K562 (cell line): ENCODE measurements at regions not wholly inside any gene's neighbourhood (a gene's known extent, or its start where the extent isn't known, plus 50 kb on each side); places are given as distances from the start of the nearest gene placed in this dataset.

Experiments used
- ATAC-seq: fragments of 200-7000 bp; cut with Tn5 transposase; 3 replicates; pipeline ENCODE4 v1.9.1; 2020; ENCODE audit warnings: moderate library complexity
- BruUV-seq: library from RNA; stranded (reverse); fragments of 400-500 nt; replicated peaks from 2 replicates; lab custom pipeline; 2021; lab: Mats Ljungman, UMichigan
- CTCF ChIA-PET: fragments of 300-600 bp; formaldehyde crosslinking; extraction: SDS; loops from one replicate; lab custom pipeline; 2021; ENCODE audit warnings: low intra/inter-chr PET ratio; lab: Yijun Ruan, JAX
- POLR2A ChIA-PET: fragments of 300-600, 350-650 bp; sonication (Branson Sonifier 250); formaldehyde crosslinking; extraction: SDS; loops from one replicate; lab custom pipeline; 2021; ENCODE audit warnings: antibody characterized with exemption, inconsistent platforms; lab: Yijun Ruan, JAX
- DNase-seq, 4 experiments: peaks; one replicate each; pipeline versions ENCODE4 v3.0.0 to v3.0.0-alpha.2; 2011 to 2018; ENCODE audit warnings: low spot score in 3 of 4, mixed read lengths in 3 of 4; ENCODE audit errors: extremely low read depth in 1 of 4
- FAIRE-seq: peaks from 2 replicates; lab custom pipeline; 2011; peaks lifted over from hg19 to GRCh38; lab: Jason Lieb, UNC
- H2AFZ ChIP-seq: 2 replicates; pipeline ENCODE4 v1.6.0; 2011; ENCODE audit warnings: low read depth, low read length, control low read depth, inconsistent platforms
- H3K27ac ChIP-seq: fragments of 200-600 bp; 3 replicates; pipeline ENCODE4 v1.8.0; 2011; ENCODE audit warnings: low read depth, mild to moderate bottlenecking, control low read depth, inconsistent platforms, low read length, moderate library complexity, mixed read lengths; ENCODE audit errors: extremely low read depth
- H3K27me3 ChIP-seq, 2 experiments: fragments of 300-600 bp in 1 of 2; 2 replicates in 1 of 2; 3 replicates in 1 of 2; pipeline versions ENCODE4 v1.6.0 to v1.8.0; 2011; ENCODE audit warnings: inconsistent platforms in 2 of 2, low read length in 2 of 2, mild to moderate bottlenecking in 1 of 2, mixed read lengths in 1 of 2, moderate library complexity in 1 of 2; ENCODE audit not compliant: control insufficient read depth in 2 of 2, insufficient read depth in 2 of 2
- H3K36me3 ChIP-seq: fragments of 300-600 bp; 3 replicates; pipeline ENCODE4 v1.8.0; 2011; ENCODE audit warnings: mild to moderate bottlenecking, low read length, inconsistent platforms; ENCODE audit not compliant: control insufficient read depth, insufficient read depth
- H3K4me1 ChIP-seq, 2 experiments: fragments of 200-600 bp in 1 of 2; replicated peaks in 1 of 2; 2 replicates in 1 of 2; 3 replicates in 1 of 2; pipeline versions ENCODE4 v1.5.1 to v1.8.0; 2011; ENCODE audit warnings: inconsistent platforms in 2 of 2, low read length in 2 of 2, mild to moderate bottlenecking in 1 of 2, mixed read lengths in 1 of 2, moderate library complexity in 1 of 2; ENCODE audit not compliant: control insufficient read depth in 2 of 2, insufficient read depth in 2 of 2
- H3K4me2 ChIP-seq: 2 replicates; pipeline ENCODE4 v1.6.1; 2011; ENCODE audit warnings: low read length, control low read depth, inconsistent platforms, mixed read lengths; ENCODE audit not compliant: insufficient read depth
- H3K4me3 ChIP-seq: fragments of 200-600 bp; sonication (generic), shearing (Covaris generic); 2 replicates; pipeline ENCODE4 v1.5.1; 2016; ENCODE audit warnings: control low read depth, inconsistent platforms
- H3K79me2 ChIP-seq: fragments of 200-600 bp; 3 replicates; pipeline ENCODE4 v1.8.0; 2011; ENCODE audit warnings: low read length, inconsistent platforms; ENCODE audit not compliant: control insufficient read depth, insufficient read depth
- H3K9ac ChIP-seq, 2 experiments: 2 replicates each; pipeline versions ENCODE4 v1.6.0 to v1.6.1; 2011; ENCODE audit warnings: low read depth in 2 of 2, low read length in 2 of 2, control low read depth in 1 of 2, inconsistent platforms in 1 of 2, mild to moderate bottlenecking in 1 of 2, mixed read lengths in 1 of 2; ENCODE audit not compliant: insufficient read depth in 1 of 2
- H3K9me1 ChIP-seq: one replicate; pipeline ENCODE4 v1.6.0; 2011; ENCODE audit warnings: inconsistent platforms, mild to moderate bottlenecking, low read length, moderate library complexity; ENCODE audit not compliant: control insufficient read depth, insufficient read depth
- H3K9me3 ChIP-seq: replicated peaks from 2 replicates; pipeline ENCODE4 v1.5.1; 2011; ENCODE audit warnings: low read depth, low read length, inconsistent platforms; ENCODE audit not compliant: control insufficient read depth, insufficient read depth
- H4K20me1 ChIP-seq: replicated peaks from 2 replicates; pipeline ENCODE4 v1.6.1; 2011; ENCODE audit warnings: low read length, inconsistent platforms, mixed read lengths; ENCODE audit not compliant: control insufficient read depth, insufficient read depth
- ARID1B ChIP-seq: fragments of 450-650 bp; IDR thresholded peaks from 2 replicates; pipeline ENCODE4 v1.6.1; 2016; ENCODE audit warnings: antibody characterized with exemption, mild to moderate bottlenecking, inconsistent platforms
- BHLHE40 ChIP-seq: IDR thresholded peaks from 2 replicates; pipeline ENCODE4 v1.6.1; 2011; ENCODE audit warnings: low read length, improper control_type of control experiment
- BRD9 ChIP-seq: fragments of 450-650 bp; IDR thresholded peaks from 2 replicates; pipeline ENCODE4 v1.6.1; 2018; ENCODE audit warnings: low read depth; ENCODE audit not compliant: partially characterized antibody
- C11orf30 ChIP-seq: fragments of 450-650 bp; IDR thresholded peaks from 2 replicates; pipeline ENCODE4 v1.6.1; 2016; ENCODE audit warnings: low read depth, mild to moderate bottlenecking
- CAMTA2 ChIP-seq: fragments of 250-450 bp; sonication (Bioruptor Pico); conservative IDR thresholded peaks from 2 replicates; pipeline ENCODE4 v1.5.1; 2022
- CHD1 ChIP-seq: fragments of 200-600 bp; sonication (generic); IDR thresholded peaks from one replicate; pipeline ENCODE4 v1.6.1; 2012; ENCODE audit warnings: mild to moderate bottlenecking, moderate library complexity, low read length, inconsistent platforms
- HMGN3 ChIP-seq: IDR thresholded peaks from 2 replicates; pipeline ENCODE4 v1.6.1; 2011; ENCODE audit warnings: borderline replicate concordance, low read depth, mild to moderate bottlenecking, mixed read lengths, low read length; ENCODE audit not compliant: insufficient read length; ENCODE audit errors: extremely low read depth
- ILF3 ChIP-seq: fragments of 450-650 bp; IDR thresholded peaks from 2 replicates; pipeline ENCODE4 v1.6.1; 2018; ENCODE audit warnings: antibody characterized with exemption, mild to moderate bottlenecking, moderate library complexity, borderline replicate concordance
- IRF9 ChIP-seq: fragments of 450-650 bp; IDR thresholded peaks from 2 replicates; pipeline ENCODE4 v1.6.1; 2016; ENCODE audit warnings: missing biosample characterization, missing genetic modification characterization
- MAFG ChIP-seq: fragments of 450-650 bp; conservative IDR thresholded peaks from 2 replicates; pipeline ENCODE4 v1.6.1; 2016; ENCODE audit warnings: missing genetic modification characterization, missing compliant biosample characterization
- MBD2 ChIP-seq: sonication (generic); IDR thresholded peaks from 2 replicates; pipeline ENCODE4 v1.6.1; 2016; ENCODE audit warnings: low read depth, borderline replicate concordance
- MCM5 ChIP-seq: fragments of 450-650 bp; IDR thresholded peaks from 2 replicates; pipeline ENCODE4 v1.6.1; 2016; ENCODE audit warnings: low read depth
- POLR2H ChIP-seq: IDR thresholded peaks from 2 replicates; pipeline ENCODE4 v1.6.1; 2016; ENCODE audit warnings: missing genetic modification characterization, low read depth, mild to moderate bottlenecking, control low read depth, missing compliant biosample characterization, moderate library complexity
- RB1 ChIP-seq: fragments of 450-650 bp; IDR thresholded peaks from 2 replicates; pipeline ENCODE4 v1.6.1; 2017; ENCODE audit warnings: low read depth, mild to moderate bottlenecking
- SMARCB1 ChIP-seq: IDR thresholded peaks from 2 replicates; pipeline ENCODE4 v1.6.1; 2011; ENCODE audit warnings: improper control_type of control experiment, low read depth; ENCODE audit not compliant: insufficient read length
- SNIP1 ChIP-seq: fragments of 450-650 bp; IDR thresholded peaks from 2 replicates; pipeline ENCODE4 v1.7.1; 2017; ENCODE audit warnings: low read depth, mild to moderate bottlenecking
- TCFL5 ChIP-seq: fragments of 250-450 bp; sonication (Bioruptor Pico); conservative IDR thresholded peaks from 2 replicates; pipeline ENCODE4 v1.6.1; 2021; ENCODE audit warnings: mild to moderate bottlenecking, moderate library complexity, matching md5 sums
- ZNF408 ChIP-seq: fragments of 250-450 bp; sonication (Bioruptor Pico); IDR thresholded peaks from 2 replicates; pipeline ENCODE4 v1.4.0; 2020; ENCODE audit warnings: low read depth, mild to moderate bottlenecking, moderate library complexity
- ZNF696 ChIP-seq: fragments of 250-450 bp; sonication (Bioruptor Pico); conservative IDR thresholded peaks from 2 replicates; pipeline ENCODE4 v1.4.0; 2020; ENCODE audit warnings: mild to moderate bottlenecking, moderate library complexity
- ZZZ3 ChIP-seq: fragments of 450-650 bp; IDR thresholded peaks from 2 replicates; pipeline ENCODE4 v1.6.1; 2016; ENCODE audit warnings: antibody characterized with exemption, mild to moderate bottlenecking, moderate library complexity
- WGBS: fragments of 100-300 bp; shearing (Covaris generic); methylation state at CpG from one replicate; pipeline ENCODE4 v1.1.6; 2016; ENCODE audit warnings: low coverage, mixed read lengths; ENCODE audit not compliant: insufficient coverage; ENCODE audit errors: missing lambda C conversion rate; 5-methylcytosine and 5-hydroxymethylcytosine counted together
- in situ Hi-C: fragments of 300-500 bp; cut with MboI; formaldehyde crosslinking; loops from 4 replicates; pipeline ENCODE4 v1.15.0; 2018; ENCODE audit warnings: inconsistent platforms, mixed read lengths
- intact Hi-C: fragments of 100-400 bp; cut with micrococcal nuclease; formaldehyde crosslinking; loops from 2 replicates; pipeline ENCODE4 v1.14.2; 2022

DNA sequence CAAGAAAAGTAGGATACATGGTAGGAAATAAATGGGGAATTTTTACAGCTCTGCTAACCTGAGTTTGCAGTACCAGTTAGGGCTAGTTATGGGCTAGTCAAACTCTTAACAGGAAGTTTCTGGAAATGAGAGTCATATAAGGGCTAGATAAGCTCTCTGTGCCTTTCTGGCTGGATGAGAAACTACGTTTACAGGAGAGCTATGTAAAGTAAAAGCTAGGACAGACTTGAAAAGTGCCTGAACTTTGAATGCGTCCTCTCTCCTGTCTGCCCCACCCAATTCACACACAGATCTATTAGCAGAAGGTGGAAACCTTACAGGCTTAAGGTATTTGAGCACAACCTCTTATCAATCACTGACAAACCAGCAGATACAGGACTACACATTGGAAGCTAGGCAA, 167.1 kb downstream of the SNX19 start:
- CTCF ChIA-PET: no interaction called here
- intact Hi-C loops: no loop called here
- 0% methylated on average over 2 of the region's 2 CpGs for WGBS

More for the DNA sequence above, 167.1 kb downstream of the SNX19 start:
- Histone ChIP-seq H3K79me2 (no peaks in the 10 kb centered on the region), H3K9ac (no peak overlapping the region), H3K9me1 (no peaks in the 10 kb centered on the region), H2AFZ (no peak overlapping the region), H3K36me3 (no peaks in the 10 kb centered on the region), H3K4me3 (no peak overlapping the region), H3K9me3 (no peaks in the 10 kb centered on the region), H3K4me1 (no peaks in the 10 kb centered on the region), H3K4me2 (no peak overlapping the region), H3K27me3 (no peaks in the 10 kb centered on the region), H4K20me1 (no peaks in the 10 kb centered on the region), H3K27ac (no peak overlapping the region)
- ATAC-seq: no peak
- POLR2A ChIA-PET: no interaction called here
- no peak for TF ChIP-seq MCM5
- no peak for TF ChIP-seq SMARCB1
- TF ChIP-seq POLR2H (tag): no peak
- TF ChIP-seq BHLHE40: no peak
- TF ChIP-seq CAMTA2 (CRISPR knock-in tag): no peak
- no peak for TF ChIP-seq ZZZ3
- no peak for TF ChIP-seq ILF3
- TF ChIP-seq CHD1: no peak
- no peak for TF ChIP-seq ZNF408 (CRISPR knock-in tag)
- no peak for TF ChIP-seq TCFL5 (CRISPR knock-in tag)
- no peak for TF ChIP-seq C11orf30
- no peak for TF ChIP-seq SNIP1
- TF ChIP-seq HMGN3: no peak
- no peak for TF ChIP-seq IRF9 (tag)
- TF ChIP-seq MBD2: no peak
- no peak for TF ChIP-seq ZNF696 (CRISPR knock-in tag)
- TF ChIP-seq ARID1B: no peak
- no peak for TF ChIP-seq BRD9
- TF ChIP-seq RB1: no peak
- TF ChIP-seq MAFG: no peak
- DNase-seq: no peak
- FAIRE-seq: no peak
- in situ Hi-C loops: no loop called here
- BruUV-seq: no TSS peak
